H9 (cell line): ENCODE measurements at regions not wholly inside any gene's neighbourhood (a gene's known extent, or its start where the extent isn't known, plus 50 kb on each side); places are given as distances from the start of the nearest gene placed in this dataset.

Experiments
- DNase-seq: peaks from one replicate; pipeline ENCODE4 v3.0.0-alpha.2; 2017
- H2AFZ ChIP-seq: one replicate; pipeline ENCODE4 v1.6.1; 2013; ENCODE audit warnings: mild to moderate bottlenecking, low read length, control low read depth, moderate library complexity
- H2AK5ac ChIP-seq: 2 replicates; pipeline ENCODE4 v1.6.1; 2013; ENCODE audit warnings: low read length, control low read depth, mixed read lengths; ENCODE audit not compliant: insufficient read length
- H2BK120ac ChIP-seq: one replicate; pipeline ENCODE4 v1.6.1; 2013; ENCODE audit warnings: low read depth, mild to moderate bottlenecking, low read length, control low read depth, inconsistent platforms; ENCODE audit not compliant: poor library complexity, severe bottlenecking
- H2BK12ac ChIP-seq: 2 replicates; pipeline ENCODE4 v1.6.1; 2013; ENCODE audit warnings: low read length, control low read depth, mixed read lengths, low read depth; ENCODE audit not compliant: insufficient read length
- H2BK15ac ChIP-seq: 2 replicates; pipeline ENCODE4 v1.6.1; 2013; ENCODE audit warnings: low read depth, low read length, control low read depth
- H2BK20ac ChIP-seq: one replicate; pipeline ENCODE4 v1.6.1; 2013; ENCODE audit warnings: low read depth, mild to moderate bottlenecking, low read length, control low read depth, inconsistent platforms; ENCODE audit not compliant: poor library complexity, severe bottlenecking
- H2BK5ac ChIP-seq: 2 replicates; pipeline ENCODE4 v1.6.1; 2013; ENCODE audit warnings: low read length, control low read depth, mixed read lengths; ENCODE audit not compliant: insufficient read length
- H3K14ac ChIP-seq: 2 replicates; pipeline ENCODE4 v1.6.1; 2013; ENCODE audit warnings: low read length, control low read depth; ENCODE audit not compliant: insufficient read depth
- H3K18ac ChIP-seq: 2 replicates; pipeline ENCODE4 v1.6.1; 2013; ENCODE audit warnings: low read depth, mild to moderate bottlenecking, mixed read lengths, low read length, control low read depth; ENCODE audit not compliant: insufficient read length
- H3K23ac ChIP-seq: 2 replicates; pipeline ENCODE4 v1.6.1; 2013; ENCODE audit warnings: low read length, control low read depth, mixed read lengths, low read depth; ENCODE audit not compliant: insufficient read length
- H3K23me2 ChIP-seq: 2 replicates; pipeline ENCODE4 v1.6.1; 2013; ENCODE audit warnings: low read depth, mild to moderate bottlenecking, mixed read lengths, low read length, control low read depth; ENCODE audit not compliant: insufficient read length, poor library complexity, severe bottlenecking
- H3K27ac ChIP-seq: 2 replicates; pipeline ENCODE4 v1.5.1; 2013; ENCODE audit warnings: low read length, control low read depth, mixed read lengths, low read depth; ENCODE audit not compliant: insufficient read length
- H3K27me3 ChIP-seq: 2 replicates; pipeline ENCODE4 v1.6.1; 2013; ENCODE audit warnings: low read length, control low read depth, inconsistent platforms; ENCODE audit not compliant: insufficient read depth
- H3K4ac ChIP-seq: 2 replicates; pipeline ENCODE4 v1.6.1; 2013; ENCODE audit warnings: low read depth, mild to moderate bottlenecking, control low read depth, inconsistent platforms, low read length, moderate library complexity
- H3K4me1 ChIP-seq: 2 replicates; pipeline ENCODE4 v1.6.1; 2013; ENCODE audit warnings: low read length, control low read depth, inconsistent platforms; ENCODE audit not compliant: insufficient read depth
- H3K4me2 ChIP-seq: 2 replicates; pipeline ENCODE4 v1.6.1; 2013; ENCODE audit warnings: low read length, control low read depth, mixed read lengths; ENCODE audit not compliant: insufficient read length, insufficient read depth
- H3K56ac ChIP-seq: 2 replicates; pipeline ENCODE4 v1.6.1; 2013; ENCODE audit warnings: low read depth, mild to moderate bottlenecking, mixed read lengths, low read length, control low read depth; ENCODE audit not compliant: insufficient read length
- H3K79me1 ChIP-seq: 2 replicates; pipeline ENCODE4 v1.6.1; 2013; ENCODE audit warnings: low read depth, mild to moderate bottlenecking, moderate library complexity, low read length, control low read depth, inconsistent platforms; ENCODE audit not compliant: insufficient read depth, poor library complexity, severe bottlenecking
- H3K79me2 ChIP-seq: 2 replicates; pipeline ENCODE4 v1.6.1; 2013; ENCODE audit warnings: low read length, control low read depth, inconsistent platforms; ENCODE audit not compliant: insufficient read depth
- H3K9ac ChIP-seq: 2 replicates; pipeline ENCODE4 v1.6.1; 2013; ENCODE audit warnings: low read length, control low read depth, mixed read lengths; ENCODE audit not compliant: insufficient read length; ENCODE audit errors: extremely low read depth
- H3K9me3 ChIP-seq: one replicate; pipeline ENCODE4 v1.6.1; 2013; ENCODE audit warnings: low read depth, low read length, inconsistent platforms; ENCODE audit not compliant: control insufficient read depth
- H3T11ph ChIP-seq: one replicate; pipeline ENCODE4 v1.6.1; 2013; ENCODE audit warnings: mild to moderate bottlenecking, low read length, control low read depth, inconsistent platforms
- H4K20me1 ChIP-seq: one replicate; pipeline ENCODE4 v1.6.1; 2013; ENCODE audit not compliant: control insufficient read depth, insufficient read length, insufficient read depth
- H4K5ac ChIP-seq: 2 replicates; pipeline ENCODE4 v1.6.1; 2013; ENCODE audit warnings: low read depth, mild to moderate bottlenecking, mixed read lengths, low read length, control low read depth; ENCODE audit not compliant: insufficient read length
- H4K8ac ChIP-seq: replicated peaks from 2 replicates; pipeline ENCODE4 v1.6.1; 2013; ENCODE audit warnings: low read length, control low read depth, mixed read lengths, low read depth; ENCODE audit not compliant: insufficient read length
- H4K91ac ChIP-seq: 2 replicates; pipeline ENCODE4 v1.6.1; 2013; ENCODE audit warnings: low read depth, mild to moderate bottlenecking, moderate library complexity, mixed read lengths, low read length, control low read depth; ENCODE audit not compliant: insufficient read length
- H3K27ac Mint-ChIP-seq, 3 experiments: 2 replicates in 2 of 3; 3 replicates in 1 of 3; pipeline ENCODE4 v1.8.0; 2020 to 2021; ENCODE audit warnings: mixed read lengths in 3 of 3, mild to moderate bottlenecking in 1 of 3, moderate library complexity in 1 of 3
- H3K27me3 Mint-ChIP-seq: 2 replicates; pipeline ENCODE4 v1.8.0; 2021; ENCODE audit warnings: low read depth, mild to moderate bottlenecking, moderate library complexity, mixed read lengths
- H3K36me3 Mint-ChIP-seq, 3 experiments: 2 replicates in 2 of 3; 3 replicates in 1 of 3; pipeline ENCODE4 v1.8.0; 2020 to 2021; ENCODE audit warnings: low read depth in 3 of 3, mixed read lengths in 3 of 3; ENCODE audit not compliant: insufficient read depth in 1 of 3
- H3K4me1 Mint-ChIP-seq, 2 experiments: 2 replicates each; pipeline ENCODE4 v1.8.0; 2020; ENCODE audit warnings: mixed read lengths in 2 of 2
- H3K4me3 Mint-ChIP-seq, 2 experiments: 2 replicates in 1 of 2; 3 replicates in 1 of 2; pipeline ENCODE4 v1.8.0; 2020 to 2021; ENCODE audit warnings: mild to moderate bottlenecking in 2 of 2, mixed read lengths in 2 of 2, moderate library complexity in 1 of 2
- H3K9me3 Mint-ChIP-seq, 2 experiments: 2 replicates in 1 of 2; 3 replicates in 1 of 2; pipeline ENCODE4 v1.8.0; 2020; ENCODE audit warnings: mild to moderate bottlenecking in 2 of 2, mixed read lengths in 2 of 2, moderate library complexity in 1 of 2
- WGBS: extraction: QIAGEN DNeasy Blood & Tissue Kit; methylation state at CpG from one replicate; pipeline ENCODE4 v1.1.7; 2013; ENCODE audit warnings: missing lambda C conversion rate, low lambda C conversion rate, mixed read lengths; ENCODE audit not compliant: insufficient read length; ENCODE audit errors: extremely low coverage; 5-methylcytosine and 5-hydroxymethylcytosine counted together
- TF ChIP-seq, protein P1 (sequence below): fragments of 200-600 bp; sonication (generic); conservative IDR thresholded peaks from 3 replicates; pipeline ENCODE4 v1.8.0; 2021; ENCODE audit warnings: antibody characterized with exemption, mild to moderate bottlenecking

DNA sequence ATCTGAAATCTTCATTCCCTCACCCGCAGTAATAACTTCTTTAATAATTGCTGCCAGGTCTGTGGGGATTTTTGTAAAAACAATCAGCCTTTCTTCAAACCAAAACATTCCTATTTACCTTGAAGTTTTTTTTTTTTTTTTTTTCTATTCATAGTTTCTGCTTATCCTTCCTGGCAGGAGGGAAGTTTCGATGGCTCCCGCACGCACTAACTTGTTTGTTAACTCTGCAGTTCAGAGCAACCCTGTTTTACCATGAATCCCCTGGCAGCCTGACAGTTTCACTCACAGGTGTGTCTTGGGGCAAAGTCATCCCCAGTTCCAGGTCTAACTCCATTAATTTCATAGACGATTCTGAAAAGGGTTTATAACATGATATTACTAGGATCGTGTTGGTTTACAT is 149.3 kb downstream of the KLF6 start:
- WGBS = no CpG with 5 or more reads among the region's 6 CpGs
- Histone ChIP-seq H2BK12ac (no peak overlapping the region), H3K9ac (no peak overlapping the region), H4K20me1 (no peaks in the 10 kb centered on the region), H2BK15ac (no peak overlapping the region), H4K8ac (no peak overlapping the region), H3K27ac (no peak overlapping the region), H3K79me1 (no peaks in the 10 kb centered on the region), H3K4ac (no peak overlapping the region), H3K9me3 (no peaks in the 10 kb centered on the region), H2BK5ac (no peak overlapping the region), H3K4me2 (no peak overlapping the region), H2AK5ac (no peak overlapping the region), H3K4me1 (no peaks in the 10 kb centered on the region), H4K5ac (no peak overlapping the region), H4K91ac (no peak overlapping the region), H3K23ac (no peak overlapping the region), H3K23me2 (no peaks in the 10 kb centered on the region), H2BK20ac (no peak overlapping the region), H2AFZ (no peak overlapping the region), H3K27me3 (no peaks in the 10 kb centered on the region), H3K79me2 (no peaks in the 10 kb centered on the region), H3K56ac (no peak overlapping the region), H3T11ph (no peak overlapping the region), H3K14ac (no peak overlapping the region), H2BK120ac (no peak overlapping the region), H3K18ac (no peak overlapping the region)
- no peaks in the 10 kb centered on the region; a peak in 1 of 5 replicates for H3K9me3 Mint-ChIP-seq
- no peak overlapping the region for H3K4me3 Mint-ChIP-seq
- no peaks in the 10 kb centered on the region; a peak in 1 of 7 replicates for H3K36me3 Mint-ChIP-seq
- peaks cover 3 to 9% of the 10 kb centered on the region in 2 experiments for H3K4me1 Mint-ChIP-seq
- DNase-seq = no peak
- H3K27me3 Mint-ChIP-seq = no peaks in the 10 kb centered on the region
- TF ChIP-seq, protein P1, sequence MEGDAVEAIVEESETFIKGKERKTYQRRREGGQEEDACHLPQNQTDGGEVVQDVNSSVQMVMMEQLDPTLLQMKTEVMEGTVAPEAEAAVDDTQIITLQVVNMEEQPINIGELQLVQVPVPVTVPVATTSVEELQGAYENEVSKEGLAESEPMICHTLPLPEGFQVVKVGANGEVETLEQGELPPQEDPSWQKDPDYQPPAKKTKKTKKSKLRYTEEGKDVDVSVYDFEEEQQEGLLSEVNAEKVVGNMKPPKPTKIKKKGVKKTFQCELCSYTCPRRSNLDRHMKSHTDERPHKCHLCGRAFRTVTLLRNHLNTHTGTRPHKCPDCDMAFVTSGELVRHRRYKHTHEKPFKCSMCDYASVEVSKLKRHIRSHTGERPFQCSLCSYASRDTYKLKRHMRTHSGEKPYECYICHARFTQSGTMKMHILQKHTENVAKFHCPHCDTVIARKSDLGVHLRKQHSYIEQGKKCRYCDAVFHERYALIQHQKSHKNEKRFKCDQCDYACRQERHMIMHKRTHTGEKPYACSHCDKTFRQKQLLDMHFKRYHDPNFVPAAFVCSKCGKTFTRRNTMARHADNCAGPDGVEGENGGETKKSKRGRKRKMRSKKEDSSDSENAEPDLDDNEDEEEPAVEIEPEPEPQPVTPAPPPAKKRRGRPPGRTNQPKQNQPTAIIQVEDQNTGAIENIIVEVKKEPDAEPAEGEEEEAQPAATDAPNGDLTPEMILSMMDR = no peak
- peak overlapping the region in 1 of 3 experiments; percentile 52; a peak in 1 of 7 replicates for H3K27ac Mint-ChIP-seq
